ENCODE measurements at regions not wholly inside any gene's neighbourhood (a gene's known extent, or its start where the extent isn't known, plus 50 kb on each side); places are given as distances from the start of the nearest gene placed in this dataset.

- no peak overlapping the region for H3K18ac ChIP-seq (ENCODE audit: extremely low read depth, low read length)
- ChIA-PET CTCF (ENCODE audit: partially characterized antibody) (interaction anchor here (0.6 to 4.6 kb wide), 16 partner anchors 9 to 448 kb away, joined by 3 to 17 read pairs (median 4); no protein-coding TSS in a partner anchor), POLR2A (ENCODE audit: partially characterized antibody) (no interaction called here)
These were observed 455.4 kb downstream of the FOXG1 start for GRCh38 chr14:29222006-29222405.

More at GRCh38 chr14:29222006-29222405, 455.4 kb downstream of the FOXG1 start:
- Histone ChIP-seq H4K20me1 (replicated peaks in 1 of 2; ENCODE audit: control insufficient read depth in 1 of 2, insufficient read depth in 2 of 2, low read length in 2 of 2) (no peaks in the 10 kb centered on the region), H2BK5ac (ENCODE audit: low read depth, low read length) (no peak overlapping the region), H3K79me1 (ENCODE audit: low read depth, low read length) (no peaks in the 10 kb centered on the region), H2AFZ (ENCODE audit: low read length) (no peak overlapping the region), H4K91ac (replicated peaks; ENCODE audit: insufficient read length, low read length) (no peak overlapping the region), H3K27ac (ENCODE audit: low read depth, low read length) (no peak overlapping the region), H3K23me2 (ENCODE audit: low read depth, low read length) (no peaks in the 10 kb centered on the region), H3K4me3 (ENCODE audit: extremely low read depth in 1 of 4, insufficient read depth in 2 of 4, low read depth in 3 of 4, low read length in 4 of 4) (no peak overlapping the region), H2BK15ac (ENCODE audit: low read length) (no peak overlapping the region), H3K23ac (ENCODE audit: insufficient read length) (no peak overlapping the region), H3K56ac (replicated peaks; ENCODE audit: insufficient read length, low read depth, low read length) (no peak overlapping the region), H2AK5ac (ENCODE audit: low read depth, low read length) (no peak overlapping the region), H3K36me3 (ENCODE audit: control insufficient read depth in 2 of 4, insufficient read depth in 4 of 4, low read length in 3 of 4) (no peaks in the 10 kb centered on the region), H3K27me3 (replicated peaks in 1 of 4; ENCODE audit: control insufficient read depth in 3 of 4, extremely low read depth in 1 of 4, insufficient read depth in 3 of 4, low read length in 3 of 4) (no peaks in the 10 kb centered on the region), H2BK12ac (ENCODE audit: low read depth, low read length) (no peak overlapping the region), H3K14ac (ENCODE audit: insufficient read length) (no peak overlapping the region), H2BK120ac (replicated peaks; ENCODE audit: low read depth, low read length) (no peak overlapping the region), H4K8ac (ENCODE audit: extremely low read depth, insufficient read depth, low read length) (no peak overlapping the region), H3K9me3 (ENCODE audit: insufficient read depth in 2 of 2, low read depth in 1 of 2, low read length in 1 of 2) (no peaks in the 10 kb centered on the region), H2BK20ac (ENCODE audit: low read length) (no peak overlapping the region), H4K5ac (ENCODE audit: insufficient read length, low read depth, low read length) (no peak overlapping the region), H3K79me2 (ENCODE audit: control insufficient read depth in 1 of 2, insufficient read depth in 2 of 2, low read length in 2 of 2) (no peaks in the 10 kb centered on the region), H3K4ac (replicated peaks; ENCODE audit: insufficient read length, low read depth, low read length) (no peak overlapping the region), H3K4me2 (ENCODE audit: insufficient read depth in 1 of 2, low read depth in 2 of 2, low read length in 2 of 2) (no peak overlapping the region), H3K4me1 (replicated peaks in 1 of 4; ENCODE audit: control insufficient read depth in 3 of 4, insufficient read depth in 4 of 4, low read length in 3 of 4) (no peaks in the 10 kb centered on the region), H3K9ac (replicated peaks in 1 of 4; ENCODE audit: extremely low read depth in 1 of 4, low read depth in 3 of 4, low read length in 3 of 4) (no peak overlapping the region)
- no peak for TF ChIP-seq RFX5 (IDR thresholded peaks at IDR 0.05; ENCODE audit: borderline replicate concordance, low read depth, low read length)
- no peak for TF ChIP-seq GTF2F1 (IDR thresholded peaks at IDR 0.05; ENCODE audit: borderline replicate concordance, low read depth, low read length)
- no peak for TF ChIP-seq JUND (IDR thresholded peaks at IDR 0.05; ENCODE audit: low read length)
- no peak for TF ChIP-seq SIRT6 (IDR thresholded peaks at IDR 0.05; ENCODE audit: low read length)
- no peak for TF ChIP-seq ASH2L (IDR thresholded peaks at IDR 0.05; ENCODE audit: low read length)
- TF ChIP-seq BRCA1 (IDR thresholded peaks at IDR 0.05; ENCODE audit: low read depth, low read length): no peak
- TF ChIP-seq SP2 (IDR thresholded peaks at IDR 0.05; ENCODE audit: low read length): no peak
- no peak for TF ChIP-seq CREB1 (IDR thresholded peaks at IDR 0.05)
- no peak for TF ChIP-seq RBBP5 (IDR thresholded peaks at IDR 0.05; ENCODE audit: borderline replicate concordance, low read depth, low read length)
- no peak for TF ChIP-seq ATF2 (IDR thresholded peaks at IDR 0.05; ENCODE audit: low read length)
- WGBS, 2 experiments (ENCODE audit: extremely low coverage in 1 of 2, insufficient coverage in 1 of 2, insufficient read length in 1 of 2, insufficient replicate concordance in 2 of 2, low coverage in 1 of 2, low lambda C conversion rate in 2 of 2, missing lambda C conversion rate in 1 of 2): 73% methylated on average over 1 of the region's 1 CpG; no CpG with 5 or more reads in 1 of the 2 experiments
- FAIRE-seq (no peak), DNase-seq (ENCODE audit: low read depth in 1 of 2, low spot score in 2 of 2) (no peak)
